ENCODE measurements at regions not wholly inside any gene's neighbourhood (a gene's known extent, or its start where the extent isn't known, plus 50 kb on each side); places are given as distances from the start of the nearest gene placed in this dataset.

- DNase-seq (ENCODE audit: low spot score in 2 of 2), result no peak
- TF ChIP-seq EP300 (IDR thresholded peaks at IDR 0.05), result no peak
- no peak for TF ChIP-seq POLR2A (IDR thresholded peaks at IDR 0.05)
- TF ChIP-seq CTCF (IDR thresholded peaks at IDR 0.05), result no peak
- no peak for TF ChIP-seq POLR2AphosphoS5 (IDR thresholded peaks at IDR 0.05)
- Histone ChIP-seq H3K27ac (peak overlapping the region; percentile 47), H3K4me1 (peaks cover 28% of the 10 kb centered on the region), H3K4me3 (no peak overlapping the region), H3K9me3 (no peaks in the 10 kb centered on the region), H3K27me3 (no peaks in the 10 kb centered on the region), H3K36me3 (no peaks in the 10 kb centered on the region)
- WGBS, result 45% methylated on average over 3 of the region's 3 CpGs
Observed at GRCh38 chr13:31944262-31945160, 87.1 kb upstream of the FRY start.

- 32% methylated on average over 14 of the region's 14 CpGs for WGBS
- no peak overlapping the region for H3K4me3 ChIP-seq
- no peaks in the 10 kb centered on the region for H3K9me3 ChIP-seq
- peak; percentile 80 to 82 for DNase-seq (ENCODE audit: low spot score in 2 of 2)
- H3K36me3 ChIP-seq, result no peaks in the 10 kb centered on the region
- no peaks in the 10 kb centered on the region for H3K27me3 ChIP-seq
- peaks cover 28% of the 10 kb centered on the region for H3K4me1 ChIP-seq
- TF ChIP-seq POLR2A (IDR thresholded peaks at IDR 0.05) (no peak), EP300 (IDR thresholded peaks at IDR 0.05) (no peak), POLR2AphosphoS5 (IDR thresholded peaks at IDR 0.05) (no peak), CTCF (IDR thresholded peaks at IDR 0.05) (no peak)
- peak overlapping the region; percentile 47 for H3K27ac ChIP-seq
Observed at GRCh38 chr13:31945202-31945961, 86.2 kb upstream of the FRY start.

- Histone ChIP-seq H3K4me3 (no peak overlapping the region), H3K36me3 (no peaks in the 10 kb centered on the region), H3K9me3 (no peaks in the 10 kb centered on the region), H3K4me1 (peaks cover 35% of the 10 kb centered on the region), H3K27me3 (no peaks in the 10 kb centered on the region), H3K27ac (peak overlapping the region; percentile 47)
- no peak for DNase-seq (ENCODE audit: low spot score in 2 of 2)
- TF ChIP-seq CTCF (IDR thresholded peaks at IDR 0.05) (no peak), POLR2A (IDR thresholded peaks at IDR 0.05) (no peak), POLR2AphosphoS5 (IDR thresholded peaks at IDR 0.05) (no peak), EP300 (IDR thresholded peaks at IDR 0.05) (no peak)
- WGBS, result 43% methylated on average over 3 of the region's 3 CpGs
Observed at GRCh38 chr13:31946091-31946770, 85.3 kb upstream of the FRY start.

- no peak overlapping the region for H3K27ac ChIP-seq
- H3K27me3 ChIP-seq, result no peaks in the 10 kb centered on the region
- H3K36me3 ChIP-seq, result no peaks in the 10 kb centered on the region
- peaks cover 35% of the 10 kb centered on the region for H3K4me1 ChIP-seq
- no peaks in the 10 kb centered on the region for H3K9me3 ChIP-seq
- WGBS, result 91% methylated on average over 2 of the region's 2 CpGs
- TF ChIP-seq EP300 (IDR thresholded peaks at IDR 0.05) (no peak), CTCF (IDR thresholded peaks at IDR 0.05) (no peak), POLR2AphosphoS5 (IDR thresholded peaks at IDR 0.05) (no peak), POLR2A (IDR thresholded peaks at IDR 0.05) (no peak)
- H3K4me3 ChIP-seq, result no peak overlapping the region
- no peak for DNase-seq (ENCODE audit: low spot score in 2 of 2)
Observed at GRCh38 chr13:31947105-31947504, 84.5 kb upstream of the FRY start.
